PC-9 (cell line): ENCODE measurements at regions not wholly inside any gene's neighbourhood (a gene's known extent, or its start where the extent isn't known, plus 50 kb on each side); places are given as distances from the start of the nearest gene placed in this dataset.

Source experiments
- BruUV-seq: library from RNA; stranded (reverse); fragments of 400-500 nt; replicated peaks from 2 replicates; lab custom pipeline; 2021; lab: Mats Ljungman, UMichigan
- CTCF ChIA-PET: fragments of 300-600 bp; sonication (Branson Sonifier 250); formaldehyde crosslinking; loops from one replicate; lab custom pipeline; 2022; ENCODE audit warnings: antibody characterized with exemption; lab: Charles Lee
- POLR2A ChIA-PET: fragments of 300-600 bp; sonication (Branson Sonifier 250); formaldehyde crosslinking; loops from one replicate; lab custom pipeline; 2022; ENCODE audit warnings: antibody characterized with exemption; ENCODE audit not compliant: unreplicated experiment; lab: Charles Lee
- DNase-seq, 2 experiments: peaks; one replicate each; pipeline versions ENCODE4 v3.0.0 to v3.0.0-alpha.2; 2015 to 2022; ENCODE audit warnings: mixed read lengths in 1 of 2
- H2AFZ ChIP-seq: fragments of 200-600 bp; sonication (generic); 2 replicates; pipeline ENCODE4 v1.8.1; 2017; ENCODE audit warnings: antibody characterized with exemption
- H3F3A ChIP-seq: fragments of 200-600 bp; sonication (generic); 2 replicates; pipeline ENCODE4 v1.8.1; 2017; ENCODE audit warnings: antibody characterized with exemption, mild to moderate bottlenecking, low read depth; ENCODE audit not compliant: insufficient read depth
- H3K27ac ChIP-seq: fragments of 200-600 bp; sonication (generic); 2 replicates; pipeline ENCODE4 v1.6.1; 2016; ENCODE audit warnings: mixed run types
- H3K27me3 ChIP-seq: fragments of 200-600 bp; sonication (generic); 2 replicates; pipeline ENCODE4 v1.6.1; 2016; ENCODE audit warnings: low read depth, mixed run types; ENCODE audit not compliant: insufficient read depth
- H3K36me3 ChIP-seq: fragments of 200-600 bp; sonication (generic); 2 replicates; pipeline ENCODE4 v1.6.1; 2016; ENCODE audit warnings: low read depth, mixed run types
- H3K4me1 ChIP-seq: fragments of 200-600 bp; sonication (generic); replicated peaks from 2 replicates; pipeline ENCODE4 v1.6.1; 2016; ENCODE audit warnings: mixed run types; ENCODE audit not compliant: insufficient read depth
- H3K4me2 ChIP-seq: fragments of 200-600 bp; sonication (generic); 2 replicates; pipeline ENCODE4 v1.6.1; 2017; ENCODE audit warnings: mixed run types
- H3K4me3 ChIP-seq: fragments of 200-600 bp; sonication (generic); 2 replicates; pipeline ENCODE4 v1.6.1; 2016; ENCODE audit warnings: mixed run types
- H3K79me2 ChIP-seq: fragments of 200-600 bp; sonication (generic); 2 replicates; pipeline ENCODE4 v1.6.1; 2017; ENCODE audit warnings: low read depth, mixed run types
- H3K9me2 ChIP-seq: fragments of 200-600 bp; sonication (generic); 2 replicates; pipeline ENCODE4 v1.8.1; 2017; ENCODE audit warnings: mild to moderate bottlenecking; ENCODE audit not compliant: insufficient read depth
- H3K9me3 ChIP-seq: fragments of 200-600 bp; sonication (generic); 2 replicates; pipeline ENCODE4 v1.8.1; 2016; ENCODE audit warnings: low read depth; ENCODE audit not compliant: insufficient read depth
- H4K20me1 ChIP-seq: fragments of 200-600 bp; sonication (generic); 2 replicates; pipeline ENCODE4 v1.8.1; 2017; ENCODE audit not compliant: insufficient read depth
- CTCF ChIP-seq: fragments of 200-600 bp; sonication (generic); conservative IDR thresholded peaks from 2 replicates; pipeline ENCODE4 v1.6.1; 2017; ENCODE audit warnings: mixed run types, antibody characterized with exemption, mild to moderate bottlenecking, moderate library complexity
- EZH2 ChIP-seq: fragments of 200-600 bp; sonication (generic); IDR thresholded peaks from 2 replicates; pipeline ENCODE4 v1.8.0; 2017; ENCODE audit warnings: antibody characterized with exemption, low read depth
- intact Hi-C: fragments of 100-400 bp; cut with micrococcal nuclease; formaldehyde crosslinking; loops from one replicate; pipeline ENCODE4 v1.10.0; 2022; ENCODE audit not compliant: unreplicated experiment

GRCh38 chr13:81591528-81592220, 1250.7 kb upstream of the SPRY2 start:
- no TSS peak for BruUV-seq
- H3K4me1 ChIP-seq: no peaks in the 10 kb centered on the region
- H3K9me2 ChIP-seq: no peaks in the 10 kb centered on the region
- no peaks in the 10 kb centered on the region for H3K36me3 ChIP-seq
- H4K20me1 ChIP-seq: no peaks in the 10 kb centered on the region
- intact Hi-C loops: no loop called here
- H3K4me2 ChIP-seq: no peak overlapping the region
- H3F3A ChIP-seq: no peaks in the 10 kb centered on the region
- H3K9me3 ChIP-seq: no peaks in the 10 kb centered on the region
- no peaks in the 10 kb centered on the region for H3K27me3 ChIP-seq
- ChIA-PET POLR2A (no interaction called here), CTCF (no interaction called here)
- H3K27ac ChIP-seq: no peak overlapping the region
- DNase-seq: no peak
- no peak overlapping the region for H2AFZ ChIP-seq
- TF ChIP-seq CTCF (no peak), EZH2 (no peak)
- H3K4me3 ChIP-seq: no peak overlapping the region
- no peaks in the 10 kb centered on the region for H3K79me2 ChIP-seq

- H3K79me2 ChIP-seq: no peaks in the 10 kb centered on the region
- intact Hi-C loops: no loop called here
- H3K4me1 ChIP-seq: no peaks in the 10 kb centered on the region
- H2AFZ ChIP-seq: no peak overlapping the region
- no peak overlapping the region for H3K27ac ChIP-seq
- H3F3A ChIP-seq: no peaks in the 10 kb centered on the region
- DNase-seq: no peak
- no peaks in the 10 kb centered on the region for H3K36me3 ChIP-seq
- BruUV-seq: no TSS peak
- CTCF ChIA-PET: no interaction called here
- POLR2A ChIA-PET: no interaction called here
- no peaks in the 10 kb centered on the region for H3K27me3 ChIP-seq
- H3K4me3 ChIP-seq: no peak overlapping the region
- H3K9me2 ChIP-seq: no peaks in the 10 kb centered on the region
- no peaks in the 10 kb centered on the region for H4K20me1 ChIP-seq
- H3K4me2 ChIP-seq: no peak overlapping the region
- H3K9me3 ChIP-seq: no peaks in the 10 kb centered on the region
- TF ChIP-seq CTCF (no peak), EZH2 (no peak)
Measured at GRCh38 chr13:81582381-81582780, 1241.5 kb upstream of the SPRY2 start.

- Histone ChIP-seq H4K20me1 (no peaks in the 10 kb centered on the region), H3K27me3 (no peaks in the 10 kb centered on the region), H3K9me2 (no peaks in the 10 kb centered on the region), H3F3A (no peaks in the 10 kb centered on the region), H3K4me1 (no peaks in the 10 kb centered on the region), H3K79me2 (no peaks in the 10 kb centered on the region), H3K36me3 (no peaks in the 10 kb centered on the region), H3K9me3 (no peaks in the 10 kb centered on the region), H3K27ac (no peak overlapping the region), H3K4me2 (no peak overlapping the region), H2AFZ (no peak overlapping the region), H3K4me3 (no peak overlapping the region)
- TF ChIP-seq EZH2: no peak
- no peak for TF ChIP-seq CTCF
- ChIA-PET POLR2A (interaction anchor here (0.6 kb wide), 1 partner anchor 15 kb away, joined by 17 read pairs; no protein-coding TSS in a partner anchor), CTCF (no interaction called here)
- no peak for DNase-seq
- BruUV-seq: no TSS peak
- intact Hi-C loops: no loop called here
Measured at GRCh38 chr13:81577601-81578195, 1236.8 kb upstream of the SPRY2 start.
